H1 (cell line): ENCODE measurements at regions not wholly inside any gene's neighbourhood (a gene's known extent, or its start where the extent isn't known, plus 50 kb on each side); places are given as distances from the start of the nearest gene placed in this dataset.

ENCODE experiments used
- CTCF ChIA-PET: fragments of 300-600 bp; sonication (Branson Sonifier 250); formaldehyde crosslinking; loops from one replicate; lab custom pipeline; 2021; ENCODE audit not compliant: partially characterized antibody; lab: Charles Lee
- POLR2A ChIA-PET: fragments of 300-600 bp; sonication (Branson Sonifier 250); formaldehyde crosslinking; loops from one replicate; lab custom pipeline; 2021; ENCODE audit warnings: inconsistent platforms; ENCODE audit not compliant: partially characterized antibody; lab: Charles Lee
- DNase-seq, 2 experiments: peaks; one replicate each; pipeline versions ENCODE4 v3.0.0 to v3.0.0-alpha.2; 2010 to 2022; ENCODE audit warnings: low spot score in 2 of 2, low read depth in 1 of 2, mixed read lengths in 1 of 2
- FAIRE-seq: peaks from 2 replicates; lab custom pipeline; 2011; peaks lifted over from hg19 to GRCh38; lab: Jason Lieb, UNC
- H2AFZ ChIP-seq: 2 replicates; pipeline ENCODE4 v1.8.1; 2012; ENCODE audit warnings: low read length, inconsistent platforms
- H2AK5ac ChIP-seq: 2 replicates; pipeline ENCODE4 v1.6.1; 2013; ENCODE audit warnings: low read depth, low read length
- H2BK120ac ChIP-seq: replicated peaks from 2 replicates; pipeline ENCODE3; 2013; ENCODE audit warnings: low read depth, low read length, inconsistent platforms
- H2BK12ac ChIP-seq: 2 replicates; pipeline ENCODE4 v1.6.1; 2013; ENCODE audit warnings: low read depth, low read length
- H2BK15ac ChIP-seq: 2 replicates; pipeline ENCODE4 v1.6.1; 2013; ENCODE audit warnings: low read length
- H2BK20ac ChIP-seq: 2 replicates; pipeline ENCODE4 v1.6.1; 2013; ENCODE audit warnings: low read length
- H2BK5ac ChIP-seq: 2 replicates; pipeline ENCODE4 v1.6.1; 2013; ENCODE audit warnings: low read depth, low read length
- H3K14ac ChIP-seq: 2 replicates; pipeline ENCODE4 v1.6.1; 2013; ENCODE audit warnings: inconsistent platforms; ENCODE audit not compliant: insufficient read length
- H3K18ac ChIP-seq: 2 replicates; pipeline ENCODE4 v1.6.1; 2013; ENCODE audit warnings: low read length; ENCODE audit errors: extremely low read depth
- H3K23ac ChIP-seq: 2 replicates; pipeline ENCODE4 v1.6.1; 2013; ENCODE audit warnings: inconsistent platforms; ENCODE audit not compliant: insufficient read length
- H3K23me2 ChIP-seq: 2 replicates; pipeline ENCODE4 v1.6.1; 2013; ENCODE audit warnings: low read depth, low read length
- H3K27ac ChIP-seq: 2 replicates; pipeline ENCODE4 v1.6.1; 2011; ENCODE audit warnings: low read depth, low read length, inconsistent platforms
- H3K27me3 ChIP-seq, 4 experiments: replicated peaks in 1 of 4; 1 replicate in 1 of 4; 2 replicates in 3 of 4; pipeline versions ENCODE4 v1.6.1 to v1.8.1; 2011 to 2013; ENCODE audit warnings: low read length in 3 of 4, mild to moderate bottlenecking in 3 of 4, inconsistent platforms in 2 of 4, mixed read lengths in 2 of 4, moderate library complexity in 1 of 4; ENCODE audit not compliant: control insufficient read depth in 3 of 4, insufficient read depth in 3 of 4; ENCODE audit errors: extremely low read depth in 1 of 4
- H3K36me3 ChIP-seq, 4 experiments: 2 replicates each; pipeline versions ENCODE4 v1.6.1 to v1.8.1; 2011 to 2013; ENCODE audit warnings: mild to moderate bottlenecking in 4 of 4, low read length in 3 of 4, moderate library complexity in 2 of 4, control low read depth in 1 of 4, inconsistent platforms in 1 of 4; ENCODE audit not compliant: insufficient read depth in 4 of 4, control insufficient read depth in 2 of 4
- H3K4ac ChIP-seq: replicated peaks from 2 replicates; pipeline ENCODE3; 2013; ENCODE audit warnings: low read length, low read depth, mixed read lengths, inconsistent platforms; ENCODE audit not compliant: insufficient read length
- H3K4me1 ChIP-seq, 4 experiments: replicated peaks in 1 of 4; 1 replicate in 1 of 4; 2 replicates in 3 of 4; pipeline versions ENCODE4 v1.6.1 to v1.8.1; 2011 to 2013; ENCODE audit warnings: low read length in 3 of 4, inconsistent platforms in 2 of 4, mixed read lengths in 1 of 4; ENCODE audit not compliant: insufficient read depth in 4 of 4, control insufficient read depth in 3 of 4
- H3K4me2 ChIP-seq, 2 experiments: 2 replicates each; pipeline versions ENCODE4 v1.6.1 to v1.8.1; 2011 to 2013; ENCODE audit warnings: low read depth in 2 of 2, low read length in 2 of 2, control low read depth in 1 of 2, inconsistent platforms in 1 of 2, mild to moderate bottlenecking in 1 of 2; ENCODE audit not compliant: insufficient read depth in 1 of 2
- H3K4me3 ChIP-seq, 4 experiments: fragments of 200-600, 300-600 bp in 1 of 4; sonication (generic), shearing (Covaris generic), sonication (Bioruptor Twin) in 1 of 4; 2 replicates each; pipeline versions ENCODE4 v1.5.1 to v1.8.1; 2011 to 2016; ENCODE audit warnings: low read length in 4 of 4, low read depth in 3 of 4, control low read depth in 2 of 4, inconsistent platforms in 2 of 4, mild to moderate bottlenecking in 2 of 4, mixed read lengths in 1 of 4, moderate library complexity in 1 of 4; ENCODE audit not compliant: insufficient read depth in 2 of 4; ENCODE audit errors: extremely low read depth in 1 of 4
- H3K56ac ChIP-seq: replicated peaks from 2 replicates; pipeline ENCODE3; 2013; ENCODE audit warnings: low read depth, mild to moderate bottlenecking, mixed read lengths, low read length, inconsistent platforms; ENCODE audit not compliant: insufficient read length
- H3K79me1 ChIP-seq: 2 replicates; pipeline ENCODE4 v1.6.1; 2013; ENCODE audit warnings: low read depth, low read length, control low read depth
- H3K79me2 ChIP-seq, 2 experiments: 2 replicates each; pipeline versions ENCODE4 v1.6.1 to v1.8.1; 2012 to 2013; ENCODE audit warnings: low read length in 2 of 2, mild to moderate bottlenecking in 2 of 2, inconsistent platforms in 1 of 2; ENCODE audit not compliant: insufficient read depth in 2 of 2, control insufficient read depth in 1 of 2
- H3K9ac ChIP-seq, 4 experiments: replicated peaks in 1 of 4; 1 replicate in 1 of 4; 2 replicates in 3 of 4; pipeline versions ENCODE4 v1.6.1 to v1.8.1; 2011 to 2013; ENCODE audit warnings: low read depth in 3 of 4, low read length in 3 of 4, control low read depth in 2 of 4, mild to moderate bottlenecking in 2 of 4, moderate library complexity in 2 of 4, inconsistent platforms in 1 of 4; ENCODE audit errors: extremely low read depth in 1 of 4
- H3K9me3 ChIP-seq, 2 experiments: 2 replicates each; pipeline versions ENCODE4 v1.6.1 to v1.8.1; 2012 to 2013; ENCODE audit warnings: mild to moderate bottlenecking in 2 of 2, moderate library complexity in 2 of 2, control low read depth in 1 of 2, inconsistent platforms in 1 of 2, low read depth in 1 of 2, low read length in 1 of 2, mixed read lengths in 1 of 2; ENCODE audit not compliant: insufficient read depth in 2 of 2
- H4K20me1 ChIP-seq, 2 experiments: replicated peaks in 1 of 2; 2 replicates each; pipeline versions ENCODE3 to v1.8.1; 2011 to 2013; ENCODE audit warnings: inconsistent platforms in 2 of 2, low read length in 2 of 2, mild to moderate bottlenecking in 1 of 2; ENCODE audit not compliant: insufficient read depth in 2 of 2, control insufficient read depth in 1 of 2
- H4K5ac ChIP-seq: 2 replicates; pipeline ENCODE4 v1.6.1; 2013; ENCODE audit warnings: low read length, low read depth, mixed read lengths, inconsistent platforms; ENCODE audit not compliant: insufficient read length
- H4K8ac ChIP-seq: 2 replicates; pipeline ENCODE4 v1.8.0; 2013; ENCODE audit warnings: mild to moderate bottlenecking, moderate library complexity, low read length, inconsistent platforms; ENCODE audit not compliant: insufficient read depth; ENCODE audit errors: extremely low read depth
- H4K91ac ChIP-seq: replicated peaks from 2 replicates; pipeline ENCODE3; 2013; ENCODE audit warnings: low read length, mixed read lengths, inconsistent platforms; ENCODE audit not compliant: insufficient read length
- CHD2 ChIP-seq: IDR thresholded peaks from 2 replicates; pipeline ENCODE4 v1.6.1; 2012; ENCODE audit warnings: low read length, improper control_type of control experiment
- EP300 ChIP-seq, 2 experiments: IDR thresholded peaks; 1 replicate in 1 of 2; 2 replicates in 1 of 2; pipeline ENCODE4 v1.6.1; 2011 to 2012; ENCODE audit warnings: low read depth in 2 of 2, low read length in 2 of 2, mild to moderate bottlenecking in 2 of 2, borderline replicate concordance in 1 of 2, inconsistent platforms in 1 of 2, moderate library complexity in 1 of 2
- GABPA ChIP-seq: IDR thresholded peaks from 2 replicates; pipeline ENCODE4 v1.6.1; 2011; ENCODE audit warnings: mild to moderate bottlenecking, low read length, moderate library complexity, borderline replicate concordance; ENCODE audit not compliant: insufficient read depth
- HDAC6 ChIP-seq: IDR thresholded peaks from one replicate; pipeline ENCODE4 v1.7.1; 2012; ENCODE audit warnings: low read depth, mild to moderate bottlenecking, inconsistent platforms, low read length, moderate library complexity
- JUN ChIP-seq: IDR thresholded peaks from 2 replicates; pipeline ENCODE4 v1.6.1; 2011; ENCODE audit warnings: low read depth, mild to moderate bottlenecking, improper control_type of control experiment, low read length
- JUND ChIP-seq: IDR thresholded peaks from 2 replicates; pipeline ENCODE4 v1.6.1; 2011; ENCODE audit warnings: mild to moderate bottlenecking, improper control_type of control experiment, low read length
- NRF1 ChIP-seq: IDR thresholded peaks from 2 replicates; pipeline ENCODE4 v1.6.1; 2011; ENCODE audit warnings: mild to moderate bottlenecking, low read depth, low read length, improper control_type of control experiment
- RXRA ChIP-seq: IDR thresholded peaks from 2 replicates; pipeline ENCODE4 v1.6.1; 2011; ENCODE audit warnings: low read depth, mild to moderate bottlenecking, low read length, moderate library complexity; ENCODE audit not compliant: insufficient read depth
- TCF12 ChIP-seq: IDR thresholded peaks from 2 replicates; pipeline ENCODE4 v1.6.1; 2011; ENCODE audit warnings: low read depth, mild to moderate bottlenecking, low read length
- WGBS, 2 experiments: shearing (Covaris generic) in 1 of 2; methylation state at CpG; one replicate each; pipeline versions ENCODE4 v1.1.6 to v1.1.7; 2013 to 2015; ENCODE audit warnings: low lambda C conversion rate in 2 of 2, mixed read lengths in 2 of 2, inconsistent platforms in 1 of 2, low coverage in 1 of 2, missing lambda C conversion rate in 1 of 2; ENCODE audit not compliant: insufficient replicate concordance in 2 of 2, insufficient coverage in 1 of 2, insufficient read length in 1 of 2; ENCODE audit errors: extremely low coverage in 1 of 2, missing lambda C conversion rate in 1 of 2; 5-methylcytosine and 5-hydroxymethylcytosine counted together

DNA sequence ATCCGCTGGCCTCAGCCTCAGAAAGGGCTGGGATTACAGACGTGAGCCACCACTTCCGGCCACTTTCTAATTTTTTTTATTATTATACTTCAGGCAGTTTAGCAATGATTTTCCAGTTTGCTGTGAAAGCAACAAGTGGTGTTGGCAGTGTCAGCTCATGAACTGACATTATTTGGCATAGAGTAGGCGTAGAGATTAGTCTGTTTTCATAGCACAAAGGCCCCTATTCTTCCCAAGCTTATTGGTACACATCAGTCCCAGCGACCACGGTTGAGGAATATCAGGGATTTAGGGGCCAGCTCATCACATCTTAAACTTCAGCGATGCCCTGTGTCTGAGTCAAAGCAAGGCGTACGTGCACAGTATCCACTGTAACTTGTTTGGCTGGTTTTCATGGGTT is 53.0 kb upstream of the RASSF6 start:
- WGBS, 2 experiments: 91% methylated on average over 9 of the region's 9 CpGs; no CpG with 5 or more reads in 1 of the 2 experiments
- Histone ChIP-seq H3K79me2 (no peaks in the 10 kb centered on the region), H2BK15ac (no peak overlapping the region), H3K56ac (no peak overlapping the region), H3K14ac (no peak overlapping the region), H3K9ac (no peak overlapping the region), H3K23ac (no peak overlapping the region), H4K20me1 (no peaks in the 10 kb centered on the region), H3K4me2 (no peak overlapping the region), H2BK20ac (no peak overlapping the region), H4K91ac (no peak overlapping the region), H3K27me3 (no peaks in the 10 kb centered on the region), H3K9me3 (no peaks in the 10 kb centered on the region), H4K8ac (no peak overlapping the region; the same call in 1 of the 2 replicates), H3K36me3 (no peaks in the 10 kb centered on the region), H4K5ac (no peak overlapping the region), H3K79me1 (no peaks in the 10 kb centered on the region), H3K23me2 (no peaks in the 10 kb centered on the region; the same call in 1 of the 2 replicates), H2AFZ (no peak overlapping the region), H2AK5ac (no peak overlapping the region), H3K27ac (no peak overlapping the region), H2BK5ac (no peak overlapping the region), H3K4ac (no peak overlapping the region), H3K18ac (no peak overlapping the region), H3K4me3 (no peak overlapping the region), H2BK120ac (no peak overlapping the region), H3K4me1 (no peaks in the 10 kb centered on the region), H2BK12ac (no peak overlapping the region)
- TF ChIP-seq EP300 (IDR thresholded peaks at IDR 0.05; ENCODE audit: borderline replicate concordance in 1 of 2, low read depth in 2 of 2, low read length in 2 of 2) (no peak), HDAC6 (no peak), NRF1 (no peak), TCF12 (no peak), JUND (no peak), CHD2 (no peak), RXRA (no peak), JUN (no peak), GABPA (no peak)
- POLR2A ChIA-PET: interaction anchor here (0.6 kb wide), 1 partner anchor 302 kb away, joined by 3 read pairs; no protein-coding TSS in a partner anchor
- no peak for FAIRE-seq
- DNase-seq: no peak
- CTCF ChIA-PET: interaction anchor here (0.8 to 3.6 kb wide), 9 partner anchors 9 to 461 kb away, joined by 3 to 12 read pairs (median 4); no protein-coding TSS in a partner anchor
